ENCODE measurements at regions not wholly inside any gene's neighbourhood (a gene's known extent, or its start where the extent isn't known, plus 50 kb on each side); places are given as distances from the start of the nearest gene placed in this dataset.
A peak's percentile ranks its signal among the peaks of the same experiment; 100 is the strongest.

DNA sequence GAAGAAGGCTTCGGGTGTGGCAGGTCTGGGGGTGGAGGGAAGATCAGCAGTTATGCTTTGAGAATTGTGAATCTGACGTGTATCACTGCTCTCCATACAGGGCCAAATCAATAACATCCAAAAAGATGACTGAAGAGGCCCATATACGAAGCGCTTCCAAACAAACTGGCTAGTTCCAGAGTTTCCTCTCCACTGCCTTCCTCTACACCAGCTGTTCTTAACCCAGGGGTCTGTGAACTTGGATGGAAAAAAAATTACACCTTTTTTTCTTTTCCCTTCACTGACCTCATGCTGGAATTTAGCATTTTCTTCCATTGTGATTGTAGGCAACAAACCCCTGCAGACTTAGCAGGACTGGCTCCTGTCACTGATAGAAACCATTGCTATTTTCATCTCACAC is 77.1 kb upstream of the NBL1 start:
- no peak for DNase-seq (ENCODE audit: low read depth in 1 of 2, low spot score in 2 of 2)
- Histone ChIP-seq H3K4me1 (replicated peaks in 1 of 4; ENCODE audit: control insufficient read depth in 3 of 4, insufficient read depth in 4 of 4, low read length in 3 of 4) (no peaks in the 10 kb centered on the region), H4K20me1 (replicated peaks in 1 of 2; ENCODE audit: control insufficient read depth in 1 of 2, insufficient read depth in 2 of 2, low read length in 2 of 2) (no peaks in the 10 kb centered on the region), H3K79me1 (ENCODE audit: low read depth, low read length) (no peaks in the 10 kb centered on the region), H3K4ac (replicated peaks; ENCODE audit: insufficient read length, low read depth, low read length) (no peak overlapping the region), H3K4me3 (ENCODE audit: extremely low read depth in 1 of 4, insufficient read depth in 2 of 4, low read depth in 3 of 4, low read length in 4 of 4) (no peak overlapping the region), H4K8ac (ENCODE audit: extremely low read depth, insufficient read depth, low read length) (no peak overlapping the region; the same call in 1 of the 2 replicates), H2AFZ (ENCODE audit: low read length) (no peak overlapping the region), H3K27ac (ENCODE audit: low read depth, low read length) (no peak overlapping the region), H3K14ac (ENCODE audit: insufficient read length) (no peak overlapping the region), H3K56ac (replicated peaks; ENCODE audit: insufficient read length, low read depth, low read length) (no peak overlapping the region), H2BK5ac (ENCODE audit: low read depth, low read length) (no peak overlapping the region), H2BK120ac (replicated peaks; ENCODE audit: low read depth, low read length) (no peak overlapping the region), H2BK20ac (ENCODE audit: low read length) (no peak overlapping the region), H3K18ac (ENCODE audit: extremely low read depth, low read length) (no peak overlapping the region), H3K23ac (ENCODE audit: insufficient read length) (no peak overlapping the region), H3K4me2 (ENCODE audit: insufficient read depth in 1 of 2, low read depth in 2 of 2, low read length in 2 of 2) (no peak overlapping the region), H2AK5ac (ENCODE audit: low read depth, low read length) (no peak overlapping the region), H4K91ac (replicated peaks; ENCODE audit: insufficient read length, low read length) (no peak overlapping the region), H4K5ac (ENCODE audit: insufficient read length, low read depth, low read length) (no peak overlapping the region), H3K36me3 (ENCODE audit: control insufficient read depth in 2 of 4, insufficient read depth in 4 of 4, low read length in 3 of 4) (no peaks in the 10 kb centered on the region), H3K9ac (replicated peaks in 1 of 4; ENCODE audit: extremely low read depth in 1 of 4, low read depth in 3 of 4, low read length in 3 of 4) (no peak overlapping the region), H3K27me3 (replicated peaks in 1 of 4; ENCODE audit: control insufficient read depth in 3 of 4, extremely low read depth in 1 of 4, insufficient read depth in 3 of 4, low read length in 3 of 4) (no peaks in the 10 kb centered on the region; a peak in 1 of 7 replicates), H3K23me2 (ENCODE audit: low read depth, low read length) (no peaks in the 10 kb centered on the region), H2BK12ac (ENCODE audit: low read depth, low read length) (no peak overlapping the region), H3K9me3 (ENCODE audit: insufficient read depth in 2 of 2, low read depth in 1 of 2, low read length in 1 of 2) (no peaks in the 10 kb centered on the region), H3K79me2 (ENCODE audit: control insufficient read depth in 1 of 2, insufficient read depth in 2 of 2, low read length in 2 of 2) (no peaks in the 10 kb centered on the region), H2BK15ac (ENCODE audit: low read length) (no peak overlapping the region)
- ChIA-PET CTCF (ENCODE audit: partially characterized antibody) (interaction anchor here (0.7 to 1.7 kb wide), 5 partner anchors 15 to 225 kb away, joined by 3 to 6 read pairs (median 4); no protein-coding TSS in a partner anchor), POLR2A (ENCODE audit: partially characterized antibody) (no interaction called here)
- WGBS, 2 experiments (ENCODE audit: extremely low coverage in 1 of 2, insufficient coverage in 1 of 2, insufficient read length in 1 of 2, insufficient replicate concordance in 2 of 2, low coverage in 1 of 2, low lambda C conversion rate in 2 of 2, missing lambda C conversion rate in 1 of 2) = 88% methylated on average over 4 of the region's 4 CpGs; no CpG with 5 or more reads in 1 of the 2 experiments
- FAIRE-seq = peak; percentile 7
- TF ChIP-seq SRF (IDR thresholded peaks at IDR 0.05; ENCODE audit: low read depth, low read length) (no peak), BACH1 (IDR thresholded peaks at IDR 0.05; ENCODE audit: low read length) (no peak)

All from H1 (cell line).